ENCODE measurements at regions not wholly inside any gene's neighbourhood (a gene's known extent, or its start where the extent isn't known, plus 50 kb on each side); places are given as distances from the start of the nearest gene placed in this dataset.

DNA sequence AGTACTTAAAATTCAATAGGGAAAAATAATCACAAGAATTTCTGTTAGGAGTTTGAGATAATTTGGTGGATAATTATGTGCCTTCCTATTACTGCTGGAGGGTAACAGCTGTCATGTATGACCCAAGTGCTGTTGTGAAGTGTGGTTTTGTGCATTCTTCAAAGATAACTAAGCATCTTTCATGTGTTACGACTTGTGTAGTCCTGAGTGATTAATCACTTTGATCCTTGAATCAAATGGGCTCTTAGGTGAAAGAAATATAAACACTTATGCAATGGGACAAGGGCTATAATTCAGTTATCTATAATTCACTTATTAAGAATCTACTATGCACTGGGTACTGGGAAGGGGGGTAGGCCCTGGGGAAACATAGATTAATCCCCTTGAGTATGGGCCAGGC, 89.0 kb downstream of the CH25H start:
- H3K27ac ChIP-seq: no peak overlapping the region
- TF ChIP-seq CTCF (conservative IDR thresholded peaks at IDR 0.05): no peak

GRCh38 chr10:89115876-89116627, 91.1 kb downstream of the CH25H start:
- no peak overlapping the region for H3K27ac ChIP-seq
- no peak for TF ChIP-seq CTCF (conservative IDR thresholded peaks at IDR 0.05)

GRCh38 chr10:89114846-89115625, 92.1 kb downstream of the CH25H start:
- no peak overlapping the region for H3K27ac ChIP-seq
- TF ChIP-seq CTCF (conservative IDR thresholded peaks at IDR 0.05): no peak

- H3K27ac ChIP-seq: no peak overlapping the region
Measured at GRCh38 chr10:89102735-89103134, 104.4 kb downstream of the CH25H start.

DNA sequence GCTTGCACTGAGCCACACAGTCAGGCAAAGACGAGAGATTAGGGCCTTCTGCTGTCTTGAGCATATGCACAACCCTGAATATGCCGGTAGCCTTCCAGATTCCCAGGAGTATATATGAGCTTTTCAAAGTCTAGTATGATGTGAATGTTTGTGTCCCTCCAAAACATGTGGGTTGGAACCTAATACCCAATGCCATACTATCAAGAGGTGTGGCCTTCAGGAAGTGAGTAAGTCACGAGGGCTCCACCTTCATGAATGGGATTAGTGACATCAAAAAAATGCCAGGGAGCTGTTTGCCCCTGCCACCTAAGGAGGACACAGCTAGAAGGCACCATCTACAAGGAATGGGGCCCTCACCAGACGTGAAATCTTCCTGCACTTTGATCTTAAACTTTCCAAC, 105.2 kb downstream of the CH25H start:
- no peak for TF ChIP-seq CTCF (conservative IDR thresholded peaks at IDR 0.05)
- no peak overlapping the region for H3K27ac ChIP-seq

More at GRCh38 chr10:89102735-89103134, 104.4 kb downstream of the CH25H start:
- TF ChIP-seq CTCF (conservative IDR thresholded peaks at IDR 0.05): no peak

- TF ChIP-seq CTCF (conservative IDR thresholded peaks at IDR 0.05): no peak
- no peak overlapping the region for H3K27ac ChIP-seq
Measured at GRCh38 chr10:89100680-89101079, 106.4 kb downstream of the CH25H start.

- TF ChIP-seq CTCF (conservative IDR thresholded peaks at IDR 0.05): no peak
- no peak overlapping the region for H3K27ac ChIP-seq
Measured at GRCh38 chr10:89097226-89097625, 106.6 kb downstream of the FAS start.
